ENCODE measurements at regions not wholly inside any gene's neighbourhood (a gene's known extent, or its start where the extent isn't known, plus 50 kb on each side); places are given as distances from the start of the nearest gene placed in this dataset.

- TF ChIP-seq CTCF (IDR thresholded peaks at IDR 0.05; ENCODE audit: insufficient read depth, low read length, poor library complexity, severe bottlenecking) (no peak), EZH2phosphoT487 (conservative IDR thresholded peaks at IDR 0.05; ENCODE audit: low read length) (no peak)
Measured at GRCh38 chr17:5837055-5837491, 233.1 kb upstream of the WSCD1 start.

All from SU-DHL-6 (cell line).